ENCODE measurements at regions not wholly inside any gene's neighbourhood (a gene's known extent, or its start where the extent isn't known, plus 50 kb on each side); places are given as distances from the start of the nearest gene placed in this dataset.

- no peak for DNase-seq (ENCODE audit: low read depth)
- TF ChIP-seq CTCF (IDR thresholded peaks at IDR 0.05; ENCODE audit: control insufficient read depth, extremely low read depth, insufficient read depth), result no peak
- H3K4me3 ChIP-seq (ENCODE audit: low read depth, low read length), result peak overlapping the region; percentile 21
Observed at GRCh38 chr1:238485912-238486209, 595.1 kb upstream of the ZP4 start.

- peak overlapping the region; percentile 21 for H3K4me3 ChIP-seq (ENCODE audit: low read depth, low read length)
- DNase-seq (ENCODE audit: low read depth), result peak; percentile 1
- TF ChIP-seq CTCF (IDR thresholded peaks at IDR 0.05; ENCODE audit: control insufficient read depth, extremely low read depth, insufficient read depth), result no peak
Observed at GRCh38 chr1:238485057-238485911, 594.6 kb upstream of the ZP4 start.

GRCh38 chr1:238484121-238484520, 593.4 kb upstream of the ZP4 start:
- no peak for DNase-seq (ENCODE audit: low read depth)
- TF ChIP-seq CTCF (IDR thresholded peaks at IDR 0.05; ENCODE audit: control insufficient read depth, extremely low read depth, insufficient read depth), result no peak
- no peak overlapping the region for H3K4me3 ChIP-seq (ENCODE audit: low read depth, low read length)

GRCh38 chr1:238476841-238477240, 586.1 kb upstream of the ZP4 start:
- no peak overlapping the region for H3K4me3 ChIP-seq (ENCODE audit: low read depth, low read length)
- TF ChIP-seq CTCF (IDR thresholded peaks at IDR 0.05; ENCODE audit: control insufficient read depth, extremely low read depth, insufficient read depth), result no peak
- DNase-seq (ENCODE audit: low read depth), result no peak

- DNase-seq (ENCODE audit: low read depth), result no peak
- TF ChIP-seq CTCF (IDR thresholded peaks at IDR 0.05; ENCODE audit: control insufficient read depth, extremely low read depth, insufficient read depth), result no peak
- no peak overlapping the region for H3K4me3 ChIP-seq (ENCODE audit: low read depth, low read length)
Observed at GRCh38 chr1:238475712-238476111, 585.0 kb upstream of the ZP4 start.

GRCh38 chr1:238474263-238474662, 583.5 kb upstream of the ZP4 start:
- DNase-seq (ENCODE audit: low read depth), result no peak
- no peak for TF ChIP-seq CTCF (IDR thresholded peaks at IDR 0.05; ENCODE audit: control insufficient read depth, extremely low read depth, insufficient read depth)
- H3K4me3 ChIP-seq (ENCODE audit: low read depth, low read length), result no peak overlapping the region

- no peak for TF ChIP-seq CTCF (IDR thresholded peaks at IDR 0.05; ENCODE audit: control insufficient read depth, extremely low read depth, insufficient read depth)
- no peak overlapping the region for H3K4me3 ChIP-seq (ENCODE audit: low read depth, low read length)
- no peak for DNase-seq (ENCODE audit: low read depth)
Observed at GRCh38 chr1:238469146-238469631, 578.5 kb upstream of the ZP4 start.
